ENCODE measurements at regions not wholly inside any gene's neighbourhood (a gene's known extent, or its start where the extent isn't known, plus 50 kb on each side); places are given as distances from the start of the nearest gene placed in this dataset.

- DNase-seq: no peak
- peaks cover 4% of the 10 kb centered on the region for H3K9me3 ChIP-seq
These were observed 50.5 kb upstream of the GRIN2A start for GRCh38 chr16:10232757-10233156.

DNA sequence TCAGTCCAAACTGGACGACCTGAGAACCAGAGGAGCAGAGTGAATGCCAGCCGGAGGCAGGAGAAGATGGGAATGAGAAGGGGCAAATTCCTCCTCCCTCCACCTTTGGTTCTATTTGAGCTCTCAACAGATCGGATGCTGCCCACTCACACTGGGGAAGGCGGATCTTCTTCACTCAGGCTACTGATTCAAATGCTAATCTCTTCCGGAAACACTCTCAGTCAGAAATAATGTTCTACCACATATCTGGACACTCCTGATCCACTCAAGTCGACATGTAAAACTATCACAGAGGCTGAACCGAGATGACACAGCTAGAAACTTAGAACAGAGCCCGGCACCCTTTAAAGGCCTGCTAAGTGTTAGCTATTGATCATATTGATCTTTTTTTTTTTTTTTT lies 57.4 kb upstream of the GRIN2A start:
- Histone ChIP-seq H3K27ac (no peak overlapping the region), H3K36me3 (no peaks in the 10 kb centered on the region), H3K9me3 (no peaks in the 10 kb centered on the region), H3K4me1 (no peaks in the 10 kb centered on the region), H3K4me3 (no peak overlapping the region), H3K27me3 (no peaks in the 10 kb centered on the region)
- DNase-seq (no peak), ATAC-seq (no peak)
- intact Hi-C loops (cut with DNase I): no loop called here
- TF ChIP-seq CTCF (IDR thresholded peaks at IDR 0.05): no peak

More at GRCh38 chr16:10232757-10233156, 50.5 kb upstream of the GRIN2A start:
- intact Hi-C loops (cut with DNase I): no loop called here
- no peak for TF ChIP-seq CTCF (IDR thresholded peaks at IDR 0.05)
- no peaks in the 10 kb centered on the region for H3K27me3 ChIP-seq
- H3K36me3 ChIP-seq: no peaks in the 10 kb centered on the region
- H3K4me3 ChIP-seq: no peak overlapping the region
- H3K27ac ChIP-seq: no peak overlapping the region
- no peaks in the 10 kb centered on the region for H3K4me1 ChIP-seq
- no peak for ATAC-seq

DNA sequence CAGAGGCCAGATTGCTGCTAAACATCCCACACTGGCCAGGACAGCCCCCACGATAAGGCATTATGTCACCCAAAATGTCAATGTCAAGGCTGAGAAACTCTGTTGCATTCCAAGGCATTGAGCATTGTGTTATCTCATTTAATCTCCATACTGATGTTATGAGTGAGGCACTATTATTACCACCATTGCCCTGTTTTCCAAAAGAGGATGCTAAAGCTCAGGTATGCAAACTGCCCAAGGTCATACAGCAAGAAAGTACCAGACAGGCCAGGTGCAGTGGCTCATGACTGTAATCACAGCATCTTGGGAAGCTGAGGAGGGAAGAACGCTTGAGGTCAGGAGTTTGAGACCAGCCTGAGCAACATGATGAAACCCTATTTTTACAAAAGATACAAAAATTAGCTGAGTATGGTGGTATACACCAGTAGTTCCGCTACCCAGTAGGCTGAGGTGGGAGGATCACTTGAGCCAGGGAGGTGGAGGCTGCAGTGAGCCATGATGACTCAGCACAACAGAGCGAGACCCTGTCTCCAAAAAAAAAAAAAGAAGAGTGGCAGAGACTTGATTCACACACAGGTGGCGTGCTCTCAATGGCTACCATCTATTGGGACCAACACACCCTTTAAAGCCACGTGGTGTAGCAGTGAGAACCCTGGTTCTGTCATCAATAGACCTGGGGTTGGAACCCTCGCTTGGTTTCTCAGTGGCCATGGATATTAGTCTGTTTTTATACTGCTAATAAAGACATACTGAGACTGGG lies 58.8 kb upstream of the GRIN2A start:
- Histone ChIP-seq H3K4me3 (no peak overlapping the region), H3K9me3 (no peaks in the 10 kb centered on the region), H3K4me1 (no peaks in the 10 kb centered on the region), H3K27ac (no peak overlapping the region), H3K27me3 (no peaks in the 10 kb centered on the region), H3K36me3 (no peaks in the 10 kb centered on the region)
- intact Hi-C loops (cut with DNase I): no loop called here
- TF ChIP-seq CTCF (IDR thresholded peaks at IDR 0.05): no peak
- ATAC-seq (no peak), DNase-seq (no peak)

DNA sequence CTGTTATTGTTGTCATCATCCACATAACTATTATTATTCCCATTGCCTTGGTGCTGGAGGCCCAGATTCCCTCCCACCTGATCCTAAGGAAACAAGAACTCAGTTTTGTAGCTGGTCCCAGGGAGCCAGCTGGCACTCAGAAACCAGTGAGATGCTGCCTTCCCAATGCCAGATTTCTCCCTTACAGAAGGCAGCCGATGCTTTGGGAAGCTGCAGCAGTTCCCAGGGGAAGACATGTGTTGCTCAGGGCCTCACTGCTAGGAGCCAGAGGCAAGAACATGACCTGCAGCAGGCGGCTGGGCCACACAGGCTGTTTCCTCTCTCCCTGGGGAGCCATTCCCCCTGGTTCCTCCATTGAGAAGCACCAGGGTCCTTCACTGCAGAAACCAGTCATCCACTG lies 59.9 kb upstream of the GRIN2A start:
- intact Hi-C loops (cut with DNase I): no loop called here
- ATAC-seq (no peak), DNase-seq (no peak)
- no peak for TF ChIP-seq CTCF (IDR thresholded peaks at IDR 0.05)
- no peaks in the 10 kb centered on the region for H3K36me3 ChIP-seq
- H3K9me3 ChIP-seq: no peaks in the 10 kb centered on the region
- no peak overlapping the region for H3K4me3 ChIP-seq
- no peaks in the 10 kb centered on the region for H3K27me3 ChIP-seq
- H3K27ac ChIP-seq: no peak overlapping the region
- no peaks in the 10 kb centered on the region for H3K4me1 ChIP-seq

- Histone ChIP-seq H3K27ac (no peak overlapping the region), H3K9me3 (no peaks in the 10 kb centered on the region), H3K4me1 (no peaks in the 10 kb centered on the region), H3K36me3 (no peaks in the 10 kb centered on the region), H3K27me3 (no peaks in the 10 kb centered on the region), H3K4me3 (no peak overlapping the region)
- no peak for TF ChIP-seq CTCF (IDR thresholded peaks at IDR 0.05)
- intact Hi-C loops (cut with DNase I): no loop called here
- DNase-seq (no peak), ATAC-seq (no peak)
These were observed 60.7 kb upstream of the GRIN2A start for GRCh38 chr16:10242916-10243315.

- TF ChIP-seq CTCF (IDR thresholded peaks at IDR 0.05): no peak
- Histone ChIP-seq H3K9me3 (no peaks in the 10 kb centered on the region), H3K27me3 (no peaks in the 10 kb centered on the region), H3K4me3 (no peak overlapping the region), H3K4me1 (no peaks in the 10 kb centered on the region), H3K36me3 (no peaks in the 10 kb centered on the region), H3K27ac (no peak overlapping the region)
- intact Hi-C loops (cut with DNase I): no loop called here
- DNase-seq (no peak), ATAC-seq (no peak)
These were observed 62.8 kb upstream of the GRIN2A start for GRCh38 chr16:10245002-10245401.
